Parathyroid adenoma (tissue), 2 donors: ENCODE measurements at regions not wholly inside any gene's neighbourhood (a gene's known extent, or its start where the extent isn't known, plus 50 kb on each side); places are given as distances from the start of the nearest gene placed in this dataset.

Experiments used
- H2AFZ ChIP-seq: fragments of 300-600 bp; sonication (generic); one replicate; pipeline ENCODE4 v1.7.0; 2017; ENCODE audit warnings: antibody characterized with exemption, mild to moderate bottlenecking
- H3K27ac ChIP-seq: fragments of 300-600 bp; sonication (generic); one replicate; pipeline ENCODE4 v1.7.0; 2017
- H3K27me3 ChIP-seq: fragments of 300-600 bp; sonication (generic); one replicate; pipeline ENCODE4 v1.7.0; 2017; ENCODE audit warnings: low read length; ENCODE audit not compliant: control insufficient read depth, insufficient read depth
- H3K36me3 ChIP-seq: fragments of 300-600 bp; sonication (generic); one replicate; pipeline ENCODE4 v1.7.0; 2017; ENCODE audit warnings: low read length; ENCODE audit not compliant: control insufficient read depth, insufficient read depth
- H3K4me1 ChIP-seq: fragments of 300-600 bp; sonication (generic); one replicate; pipeline ENCODE4 v1.7.0; 2017; ENCODE audit warnings: control low read depth
- H3K4me2 ChIP-seq: fragments of 300-600 bp; sonication (generic); one replicate; pipeline ENCODE4 v1.7.0; 2017; ENCODE audit warnings: low read length
- H3K4me3 ChIP-seq: fragments of 300-600 bp; sonication (generic); one replicate; pipeline ENCODE4 v1.7.0; 2017; ENCODE audit warnings: low read depth, low read length
- H3K79me2 ChIP-seq: fragments of 300-600 bp; sonication (generic); one replicate; pipeline ENCODE4 v1.7.0; 2017; ENCODE audit warnings: control low read depth
- H3K9ac ChIP-seq: fragments of 300-600 bp; sonication (generic); one replicate; pipeline ENCODE4 v1.7.0; 2017; ENCODE audit warnings: mild to moderate bottlenecking
- H3K9me3 ChIP-seq: fragments of 300-600 bp; sonication (generic); one replicate; pipeline ENCODE4 v1.7.0; 2017; ENCODE audit warnings: low read length; ENCODE audit not compliant: control insufficient read depth
- TF ChIP-seq, protein P1 (sequence below): fragments of 300-600 bp; sonication (generic); IDR thresholded peaks from one replicate; pipeline ENCODE4 v1.7.0; 2017; ENCODE audit warnings: antibody characterized with exemption, mild to moderate bottlenecking
- donor health status: primary hyperparathyroidism.

DNA sequence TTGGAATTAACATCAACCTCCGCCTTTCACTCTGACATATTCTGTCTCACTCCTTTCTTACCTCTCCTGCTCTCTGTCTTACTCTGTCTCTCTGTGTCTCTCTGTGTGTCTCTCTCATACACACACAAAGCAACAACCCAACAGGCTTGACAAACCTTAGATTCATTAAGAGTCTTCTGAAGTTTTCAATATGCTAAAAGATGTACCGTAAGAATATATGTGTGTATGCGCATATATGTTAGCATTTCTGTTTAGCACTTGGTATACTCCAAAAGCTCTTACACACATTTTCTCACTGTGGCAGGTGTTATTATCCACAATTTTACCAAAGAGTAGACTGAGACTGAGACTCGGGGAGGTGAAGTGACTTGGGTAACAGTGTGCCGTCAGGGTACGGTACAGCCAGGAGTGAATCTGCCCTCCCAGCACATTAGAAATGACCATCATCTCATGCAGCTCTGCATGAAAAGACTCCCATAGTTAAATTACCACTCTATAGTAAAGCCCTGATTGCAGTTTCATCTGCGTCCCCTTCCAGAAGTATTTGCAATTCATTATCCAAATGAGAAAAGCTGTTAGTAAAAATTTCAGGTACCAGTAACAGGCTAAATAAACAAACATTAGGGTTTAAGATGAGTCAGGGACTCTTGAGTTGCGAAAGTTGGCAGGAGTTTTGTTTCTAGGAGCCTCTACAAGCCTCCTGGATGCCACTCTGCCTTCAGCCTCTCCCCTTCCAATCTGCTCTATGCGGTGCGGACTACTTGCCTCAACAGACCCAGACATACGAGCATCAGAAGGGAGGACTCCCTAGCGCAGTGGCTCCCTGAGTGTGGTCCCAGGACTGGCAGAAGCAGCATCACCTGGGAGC is 195.2 kb upstream of the TMEM45B start:
- no peak overlapping the region for H3K4me2 ChIP-seq
- no peaks in the 10 kb centered on the region for H3K4me1 ChIP-seq
- H3K27me3 ChIP-seq: no peaks in the 10 kb centered on the region
- no peaks in the 10 kb centered on the region for H3K79me2 ChIP-seq
- no peak overlapping the region for H2AFZ ChIP-seq
- H3K27ac ChIP-seq: no peak overlapping the region
- no peaks in the 10 kb centered on the region for H3K36me3 ChIP-seq
- H3K9me3 ChIP-seq: no peaks in the 10 kb centered on the region
- TF ChIP-seq, protein P1, sequence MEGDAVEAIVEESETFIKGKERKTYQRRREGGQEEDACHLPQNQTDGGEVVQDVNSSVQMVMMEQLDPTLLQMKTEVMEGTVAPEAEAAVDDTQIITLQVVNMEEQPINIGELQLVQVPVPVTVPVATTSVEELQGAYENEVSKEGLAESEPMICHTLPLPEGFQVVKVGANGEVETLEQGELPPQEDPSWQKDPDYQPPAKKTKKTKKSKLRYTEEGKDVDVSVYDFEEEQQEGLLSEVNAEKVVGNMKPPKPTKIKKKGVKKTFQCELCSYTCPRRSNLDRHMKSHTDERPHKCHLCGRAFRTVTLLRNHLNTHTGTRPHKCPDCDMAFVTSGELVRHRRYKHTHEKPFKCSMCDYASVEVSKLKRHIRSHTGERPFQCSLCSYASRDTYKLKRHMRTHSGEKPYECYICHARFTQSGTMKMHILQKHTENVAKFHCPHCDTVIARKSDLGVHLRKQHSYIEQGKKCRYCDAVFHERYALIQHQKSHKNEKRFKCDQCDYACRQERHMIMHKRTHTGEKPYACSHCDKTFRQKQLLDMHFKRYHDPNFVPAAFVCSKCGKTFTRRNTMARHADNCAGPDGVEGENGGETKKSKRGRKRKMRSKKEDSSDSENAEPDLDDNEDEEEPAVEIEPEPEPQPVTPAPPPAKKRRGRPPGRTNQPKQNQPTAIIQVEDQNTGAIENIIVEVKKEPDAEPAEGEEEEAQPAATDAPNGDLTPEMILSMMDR: no peak
- no peak overlapping the region for H3K4me3 ChIP-seq
- H3K9ac ChIP-seq: no peak overlapping the region

DNA sequence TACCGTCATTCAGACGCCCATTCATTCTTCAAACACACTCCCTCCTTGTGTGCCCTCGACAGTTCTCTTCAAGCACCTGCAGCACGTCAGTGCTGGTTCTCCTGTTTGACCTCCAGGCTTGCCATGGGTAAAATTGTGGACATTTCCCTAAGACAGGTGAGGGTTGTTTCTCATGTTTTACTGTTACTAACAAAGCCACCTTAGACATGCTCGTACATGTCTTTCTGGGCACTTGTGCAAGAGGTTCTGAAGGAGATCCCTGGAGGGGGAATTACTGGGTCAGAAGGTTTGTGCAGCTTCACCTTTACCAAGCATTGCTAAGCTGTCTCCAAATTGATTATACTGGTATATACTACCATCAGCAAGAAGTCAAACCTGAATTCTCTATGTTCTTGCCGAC is 189.7 kb upstream of the TMEM45B start:
- Histone ChIP-seq H3K4me3 (no peak overlapping the region), H3K4me1 (no peaks in the 10 kb centered on the region), H3K9ac (no peak overlapping the region), H3K9me3 (no peaks in the 10 kb centered on the region), H3K27me3 (no peaks in the 10 kb centered on the region), H3K4me2 (no peak overlapping the region), H3K79me2 (no peaks in the 10 kb centered on the region), H3K27ac (no peak overlapping the region), H3K36me3 (no peaks in the 10 kb centered on the region), H2AFZ (no peak overlapping the region)
- TF ChIP-seq, protein P1: no peak

DNA sequence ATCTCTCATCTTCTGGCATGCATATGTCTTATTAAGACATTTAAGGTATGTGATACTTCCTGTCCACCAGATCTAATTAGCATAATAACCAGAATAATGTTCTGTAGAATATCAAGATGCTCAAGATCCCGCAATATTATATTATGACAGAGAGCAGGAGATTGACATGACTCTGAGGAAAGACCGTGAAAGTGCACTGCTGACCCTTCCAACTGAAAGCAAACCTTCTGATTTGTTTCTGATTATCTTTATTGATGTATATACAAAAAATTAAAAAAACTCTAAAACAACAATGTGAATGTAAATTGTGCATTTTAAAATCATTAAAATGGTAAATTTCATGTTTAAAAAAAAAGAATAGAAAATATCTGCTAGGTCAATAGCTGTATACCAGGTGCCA is 184.4 kb upstream of the TMEM45B start:
- no peak overlapping the region for H3K4me3 ChIP-seq
- H3K9ac ChIP-seq: no peak overlapping the region
- no peak overlapping the region for H3K4me2 ChIP-seq
- H3K9me3 ChIP-seq: no peaks in the 10 kb centered on the region
- H3K4me1 ChIP-seq: no peaks in the 10 kb centered on the region
- H2AFZ ChIP-seq: no peak overlapping the region
- no peak overlapping the region for H3K27ac ChIP-seq
- H3K36me3 ChIP-seq: no peaks in the 10 kb centered on the region
- TF ChIP-seq, protein P1: no peak
- H3K79me2 ChIP-seq: no peaks in the 10 kb centered on the region
- H3K27me3 ChIP-seq: no peaks in the 10 kb centered on the region

DNA sequence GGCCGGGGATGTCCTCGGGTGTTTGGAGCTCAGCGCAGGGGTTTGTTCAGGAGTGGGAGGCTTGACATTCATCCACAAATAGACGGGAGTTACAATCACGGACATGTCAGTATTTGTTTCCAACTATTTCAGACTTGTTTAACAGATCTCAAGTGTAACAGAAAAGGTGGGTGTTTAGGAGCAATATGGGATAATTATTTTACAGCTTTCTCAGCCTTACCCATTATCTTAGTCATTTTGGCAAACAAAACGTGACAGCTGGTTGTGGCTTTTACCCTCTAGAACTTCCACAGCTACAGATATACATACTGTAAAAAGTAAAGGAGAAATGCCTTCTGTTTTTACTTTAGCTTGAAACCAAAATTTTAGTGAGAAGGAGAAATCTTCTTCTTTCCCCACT is 178.7 kb upstream of the TMEM45B start:
- Histone ChIP-seq H3K9ac (no peak overlapping the region), H3K4me2 (no peak overlapping the region), H2AFZ (no peak overlapping the region), H3K79me2 (no peaks in the 10 kb centered on the region), H3K27ac (no peak overlapping the region), H3K36me3 (no peaks in the 10 kb centered on the region), H3K4me1 (no peaks in the 10 kb centered on the region), H3K9me3 (no peaks in the 10 kb centered on the region), H3K27me3 (no peaks in the 10 kb centered on the region), H3K4me3 (no peak overlapping the region)
- TF ChIP-seq, protein P1: no peak

DNA sequence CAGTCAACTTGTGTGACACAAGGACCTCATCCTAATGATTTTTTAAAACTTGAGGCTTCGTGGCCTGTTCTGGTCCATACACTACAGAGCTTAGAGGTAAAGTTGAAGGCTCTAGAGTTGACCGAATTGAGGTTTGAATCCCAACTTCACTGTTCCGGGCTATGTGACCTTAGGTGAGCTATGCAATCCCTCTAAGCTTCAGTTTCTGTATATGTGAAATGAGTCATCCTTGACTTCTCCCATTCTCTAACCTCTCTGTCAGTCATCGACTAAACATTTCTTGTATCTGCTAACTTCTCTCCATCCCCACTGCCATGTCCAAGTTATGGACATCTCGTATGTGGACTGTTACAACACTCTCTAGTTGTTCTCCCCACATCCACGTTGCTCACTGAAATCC is 178.2 kb upstream of the TMEM45B start:
- Histone ChIP-seq H3K9ac (no peak overlapping the region), H3K27ac (no peak overlapping the region), H3K4me1 (no peaks in the 10 kb centered on the region), H3K4me3 (no peak overlapping the region), H3K27me3 (no peaks in the 10 kb centered on the region), H2AFZ (no peak overlapping the region), H3K79me2 (no peaks in the 10 kb centered on the region), H3K4me2 (no peak overlapping the region), H3K36me3 (no peaks in the 10 kb centered on the region), H3K9me3 (no peaks in the 10 kb centered on the region)
- TF ChIP-seq, protein P1: no peak
